GM12891 (cell line): ENCODE measurements at regions not wholly inside any gene's neighbourhood (a gene's known extent, or its start where the extent isn't known, plus 50 kb on each side); places are given as distances from the start of the nearest gene placed in this dataset.

ENCODE experiments used
- POLR2A ChIP-seq: IDR thresholded peaks from 2 replicates; pipeline ENCODE4 v1.6.1; 2011; ENCODE audit warnings: low read depth, low read length, control low read depth
- POLR2AphosphoS5 ChIP-seq: IDR thresholded peaks from 2 replicates; pipeline ENCODE4 v1.6.1; 2011; ENCODE audit warnings: low read depth, low read length, control low read depth
- POU2F2 ChIP-seq: IDR thresholded peaks from 2 replicates; pipeline ENCODE4 v1.6.1; 2011; ENCODE audit warnings: low read depth, mild to moderate bottlenecking, control low read depth, low read length, moderate library complexity
- SPI1 ChIP-seq: IDR thresholded peaks from 2 replicates; pipeline ENCODE4 v1.6.1; 2011; ENCODE audit warnings: low read depth, low read length, control low read depth
- TAF1 ChIP-seq: IDR thresholded peaks from 2 replicates; pipeline ENCODE4 v1.6.1; 2011; ENCODE audit warnings: low read depth, low read length, control low read depth

DNA sequence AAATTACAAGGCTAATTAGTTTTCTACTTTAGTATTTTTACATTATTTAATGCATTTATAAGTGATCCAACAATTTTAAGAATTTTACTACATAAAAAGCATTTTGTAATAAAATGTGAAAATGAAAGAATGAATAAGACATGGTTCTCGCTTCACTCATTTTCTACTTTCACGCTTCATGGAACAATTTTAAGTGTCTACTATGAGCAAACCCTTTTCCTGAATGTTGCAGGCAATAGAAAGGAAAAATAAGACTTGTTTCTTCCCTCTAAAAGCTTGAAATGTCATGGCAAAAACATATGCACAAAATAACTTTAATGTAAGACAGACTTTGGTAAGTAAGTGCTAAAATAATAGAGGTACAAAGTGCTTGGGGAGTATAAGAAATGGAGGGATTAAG lies 205.7 kb upstream of the HMGA2 start:
- TF ChIP-seq POLR2AphosphoS5 (no peak), POLR2A (no peak), POU2F2 (no peak), TAF1 (no peak), SPI1 (no peak)
